ENCODE measurements at regions not wholly inside any gene's neighbourhood (a gene's known extent, or its start where the extent isn't known, plus 50 kb on each side); places are given as distances from the start of the nearest gene placed in this dataset.

- intact Hi-C loops (cut with DNase I): loop anchor here in 2 of 10 donors (10.0 kb wide), 2 partner anchors 791 to 1061 kb away; partner anchors contain the start of gene MAFB (in 1 of the 2)
- no peak for DNase-seq
Measured at GRCh38 chr20:39894067-39894466, 795.0 kb downstream of the MAFB start.

GRCh38 chr20:39893003-39893685 is 795.9 kb downstream of the MAFB start:
- WGBS, 2 donors: 74 to 77% methylated on average over 1 of the region's 1 CpG
- Histone ChIP-seq H3K4me1 (peaks cover 0 to 6% (median 0%) of the 10 kb centered on the region in 9 donors), H3K36me3 (no peaks in the 10 kb centered on the region), H3K4me3 (no peak overlapping the region), H3K27ac (peak overlapping the region in 2 of 10 donors; percentile 0 to 8), H3K27me3 (no peaks in the 10 kb centered on the region), H3K9me3 (peaks cover 0 to 2% (median 0%) of the 10 kb centered on the region in 11 donors)
- ATAC-seq (peak in 5 of 8 donors; percentile 18 to 89 (median 64)), DNase-seq (no peak)
- intact Hi-C loops (cut with DNase I): loop anchor here in 2 of 10 donors (10.0 kb wide), 2 partner anchors 792 to 1062 kb away; partner anchors contain the start of gene MAFB (in 1 of the 2)
- peak in 1 of 9 donors; percentile 10 for TF ChIP-seq CTCF (IDR thresholded peaks at IDR 0.05)

More at GRCh38 chr20:39894067-39894466, 795.0 kb downstream of the MAFB start:
- WGBS, 2 donors: 73 to 86% methylated on average over 2 of the region's 2 CpGs
- Histone ChIP-seq H3K27ac (peak overlapping the region in 1 of 10 donors; percentile 8), H3K36me3 (no peaks in the 10 kb centered on the region), H3K4me3 (no peak overlapping the region), H3K4me1 (peaks cover 0 to 6% (median 0%) of the 10 kb centered on the region in 9 donors), H3K9me3 (peaks cover 0 to 2% (median 0%) of the 10 kb centered on the region in 11 donors), H3K27me3 (no peaks in the 10 kb centered on the region)
- ATAC-seq: peak in 1 of 8 donors; percentile 35
- no peak for TF ChIP-seq CTCF (IDR thresholded peaks at IDR 0.05)

- H3K27me3 ChIP-seq: no peaks in the 10 kb centered on the region
- intact Hi-C loops (cut with DNase I): loop anchor here in 2 of 10 donors (10.0 kb wide), 2 partner anchors 794 to 1064 kb away; partner anchors contain the start of gene MAFB (in 1 of the 2)
- H3K4me3 ChIP-seq: no peak overlapping the region
- ATAC-seq: no peak
- peaks cover 0 to 2% (median 0%) of the 10 kb centered on the region in 11 donors for H3K9me3 ChIP-seq
- H3K4me1 ChIP-seq: peaks cover 0 to 17% (median 0%) of the 10 kb centered on the region in 9 donors
- 93 to 95% methylated on average over 1 of the region's 1 CpG for WGBS, 2 donors
- no peaks in the 10 kb centered on the region for H3K36me3 ChIP-seq
- no peak overlapping the region for H3K27ac ChIP-seq
- no peak for TF ChIP-seq CTCF (IDR thresholded peaks at IDR 0.05)
- no peak for DNase-seq
Measured at GRCh38 chr20:39890697-39891096, 798.3 kb downstream of the MAFB start.

- no peak overlapping the region for H3K4me3 ChIP-seq
- ATAC-seq (no peak), DNase-seq (no peak)
- no peaks in the 10 kb centered on the region for H3K9me3 ChIP-seq
- H3K36me3 ChIP-seq: no peaks in the 10 kb centered on the region
- no peak for TF ChIP-seq CTCF (IDR thresholded peaks at IDR 0.05)
- intact Hi-C loops (cut with DNase I): loop anchor here (5.0 to 10.0 kb wide), 9 partner anchors 266 to 1076 kb away; partner anchors contain the start of gene MAFB (in 4 of the 10)
- 81 to 82% methylated on average over 2 of the region's 2 CpGs for WGBS, 2 donors
- no peaks in the 10 kb centered on the region for H3K27me3 ChIP-seq
- no peak overlapping the region for H3K27ac ChIP-seq
- peaks cover 0 to 17% (median 0%) of the 10 kb centered on the region in 9 donors for H3K4me1 ChIP-seq
Measured at GRCh38 chr20:39888310-39888709, 800.7 kb downstream of the MAFB start.
